Mesenchymal stem cell (in vitro differentiated cells and primary cell): ENCODE measurements at regions not wholly inside any gene's neighbourhood (a gene's known extent, or its start where the extent isn't known, plus 50 kb on each side); places are given as distances from the start of the nearest gene placed in this dataset.
A peak's percentile ranks its signal among the peaks of the same experiment; 100 is the strongest.

Experiments used
- DNase-seq: peaks from one replicate; pipeline ENCODE4 v3.0.0-alpha.2; 2013
- H2AFZ ChIP-seq: one replicate; pipeline ENCODE4 v1.6.1; 2013; ENCODE audit warnings: low read depth, mild to moderate bottlenecking, control low read depth, inconsistent platforms, low read length, moderate library complexity
- H2AK5ac ChIP-seq: 2 replicates; pipeline ENCODE4 v1.6.1; 2013; ENCODE audit warnings: low read length, moderate library complexity, mild to moderate bottlenecking, inconsistent platforms; ENCODE audit not compliant: severe bottlenecking
- H2BK120ac ChIP-seq: one replicate; pipeline ENCODE4 v1.6.1; 2013; ENCODE audit warnings: low read depth, mild to moderate bottlenecking, inconsistent platforms, low read length, moderate library complexity
- H2BK12ac ChIP-seq, 2 experiments: one replicate each; pipeline ENCODE4 v1.6.1; 2013; ENCODE audit warnings: inconsistent platforms in 2 of 2, low read length in 2 of 2, mild to moderate bottlenecking in 2 of 2, moderate library complexity in 2 of 2, control low read depth in 1 of 2
- H2BK15ac ChIP-seq: one replicate; pipeline ENCODE4 v1.6.1; 2013; ENCODE audit warnings: mild to moderate bottlenecking, low read depth, inconsistent platforms; ENCODE audit not compliant: poor library complexity, severe bottlenecking
- H2BK5ac ChIP-seq: 2 replicates; pipeline ENCODE4 v1.6.1; 2013; ENCODE audit warnings: low read depth, mild to moderate bottlenecking, low read length, control low read depth, inconsistent platforms; ENCODE audit not compliant: poor library complexity, severe bottlenecking
- H3K14ac ChIP-seq, 2 experiments: one replicate each; pipeline ENCODE4 v1.6.1; 2013; ENCODE audit warnings: inconsistent platforms in 2 of 2, low read length in 2 of 2, control low read depth in 1 of 2, mild to moderate bottlenecking in 1 of 2, moderate library complexity in 1 of 2
- H3K18ac ChIP-seq, 2 experiments: one replicate each; pipeline ENCODE4 v1.6.1; 2013; ENCODE audit warnings: inconsistent platforms in 2 of 2, low read length in 2 of 2, control low read depth in 1 of 2, low read depth in 1 of 2, mild to moderate bottlenecking in 1 of 2
- H3K23ac ChIP-seq, 2 experiments: one replicate each; pipeline ENCODE4 v1.6.1; 2013; ENCODE audit warnings: inconsistent platforms in 2 of 2, low read length in 2 of 2, mild to moderate bottlenecking in 2 of 2, moderate library complexity in 2 of 2, control low read depth in 1 of 2
- H3K27ac ChIP-seq: 2 replicates; pipeline ENCODE4 v1.5.1; 2013; ENCODE audit warnings: mild to moderate bottlenecking, moderate library complexity, low read length, control low read depth, inconsistent platforms; ENCODE audit not compliant: poor library complexity, severe bottlenecking
- H3K27me3 ChIP-seq, 2 experiments: 2 replicates each; pipeline versions ENCODE4 v1.6.1 to v1.7.0; 2013; ENCODE audit warnings: low read length in 2 of 2, mild to moderate bottlenecking in 2 of 2, moderate library complexity in 2 of 2, control low read depth in 1 of 2, inconsistent platforms in 1 of 2; ENCODE audit not compliant: control insufficient read depth in 1 of 2, insufficient read depth in 1 of 2
- H3K36me3 ChIP-seq, 2 experiments: 2 replicates each; pipeline versions ENCODE4 v1.6.1 to v1.7.0; 2013; ENCODE audit warnings: low read length in 2 of 2, control low read depth in 1 of 2, inconsistent platforms in 1 of 2, low read depth in 1 of 2, mild to moderate bottlenecking in 1 of 2; ENCODE audit not compliant: insufficient read depth in 2 of 2, control insufficient read depth in 1 of 2
- H3K4ac ChIP-seq, 2 experiments: one replicate each; pipeline ENCODE4 v1.6.1; 2013; ENCODE audit warnings: inconsistent platforms in 2 of 2, low read length in 2 of 2, mild to moderate bottlenecking in 2 of 2, moderate library complexity in 2 of 2, control low read depth in 1 of 2, low read depth in 1 of 2
- H3K4me1 ChIP-seq: 2 replicates; pipeline ENCODE4 v1.6.1; 2013; ENCODE audit warnings: low read depth, low read length, control low read depth; ENCODE audit not compliant: control insufficient read depth, insufficient read depth
- H3K4me2 ChIP-seq: 2 replicates; pipeline ENCODE4 v1.6.1; 2013; ENCODE audit warnings: low read length, mild to moderate bottlenecking, inconsistent platforms; ENCODE audit not compliant: poor library complexity, severe bottlenecking
- H3K4me3 ChIP-seq, 2 experiments: 2 replicates each; pipeline versions ENCODE4 v1.5.1 to v1.7.0; 2013; ENCODE audit warnings: low read length in 2 of 2, mild to moderate bottlenecking in 2 of 2, control low read depth in 1 of 2, low read depth in 1 of 2; ENCODE audit not compliant: insufficient read depth in 1 of 2
- H3K79me1 ChIP-seq: replicated peaks from 2 replicates; pipeline ENCODE4 v1.6.1; 2013; ENCODE audit warnings: mild to moderate bottlenecking, control low read depth, low read length, inconsistent platforms; ENCODE audit not compliant: poor library complexity, severe bottlenecking
- H3K9ac ChIP-seq: 2 replicates; pipeline ENCODE4 v1.7.0; 2013; ENCODE audit warnings: mild to moderate bottlenecking, low read length, moderate library complexity
- H3K9me3 ChIP-seq: 2 replicates; pipeline ENCODE4 v1.7.0; 2013; ENCODE audit warnings: mild to moderate bottlenecking, low read length; ENCODE audit not compliant: control insufficient read depth
- H4K8ac ChIP-seq: one replicate; pipeline ENCODE4 v1.6.1; 2013; ENCODE audit warnings: inconsistent platforms, mild to moderate bottlenecking, low read length, moderate library complexity
- H4K91ac ChIP-seq: one replicate; pipeline ENCODE4 v1.6.1; 2013; ENCODE audit warnings: mild to moderate bottlenecking, low read length, inconsistent platforms
- WGBS: methylation state at CpG from one replicate; pipeline ENCODE4 v1.1.7; 2013; ENCODE audit warnings: mixed read lengths; 5-methylcytosine and 5-hydroxymethylcytosine counted together

GRCh38 chr9:88657893-88658292 is 122.9 kb downstream of the NXNL2 start:
- no peak overlapping the region for H3K4me2 ChIP-seq
- H3K4me3 ChIP-seq: no peak overlapping the region
- no peak overlapping the region for H2AK5ac ChIP-seq
- no peak overlapping the region for H3K23ac ChIP-seq
- 0% methylated on average over 2 of the region's 2 CpGs for WGBS
- peak overlapping the region; percentile 55 for H3K9ac ChIP-seq
- H3K27me3 ChIP-seq: no peaks in the 10 kb centered on the region
- peak overlapping the region in 1 of 2 experiments; percentile 39 for H2BK12ac ChIP-seq
- H3K9me3 ChIP-seq: no peaks in the 10 kb centered on the region
- H3K4ac ChIP-seq: no peak overlapping the region
- no peak overlapping the region for H2AFZ ChIP-seq
- H3K36me3 ChIP-seq: no peaks in the 10 kb centered on the region
- H3K79me1 ChIP-seq: no peaks in the 10 kb centered on the region
- H3K14ac ChIP-seq: no peak overlapping the region
- H4K8ac ChIP-seq: no peak overlapping the region
- no peak overlapping the region for H2BK15ac ChIP-seq
- no peak overlapping the region for H3K27ac ChIP-seq
- no peak overlapping the region for H4K91ac ChIP-seq
- DNase-seq: peak; percentile 42
- H2BK5ac ChIP-seq: no peak overlapping the region
- peak overlapping the region; percentile 5 for H2BK120ac ChIP-seq
- no peaks in the 10 kb centered on the region for H3K4me1 ChIP-seq
- no peak overlapping the region for H3K18ac ChIP-seq

GRCh38 chr9:88658311-88658822 is 123.4 kb downstream of the NXNL2 start:
- peak overlapping the region; percentile 19 for H2BK120ac ChIP-seq
- H2BK12ac ChIP-seq: peak overlapping the region in 1 of 2 experiments; percentile 77
- no peak overlapping the region for H3K14ac ChIP-seq
- H3K4ac ChIP-seq: peak overlapping the region in 1 of 2 experiments; percentile 64
- peak; percentile 30 for DNase-seq
- H4K8ac ChIP-seq: peak overlapping the region; percentile 15
- no peak overlapping the region for H2AFZ ChIP-seq
- H2BK5ac ChIP-seq: no peak overlapping the region
- 75% methylated on average over 7 of the region's 7 CpGs for whole genome bisulfite sequencing
- H3K27ac ChIP-seq: no peak overlapping the region
- H3K27me3 ChIP-seq: no peaks in the 10 kb centered on the region
- H4K91ac ChIP-seq: no peak overlapping the region
- peak overlapping the region; percentile 80 for H2BK15ac ChIP-seq
- no peak overlapping the region for H2AK5ac ChIP-seq
- H3K79me1 ChIP-seq: no peaks in the 10 kb centered on the region
- H3K4me2 ChIP-seq: no peak overlapping the region
- H3K9ac ChIP-seq: peak overlapping the region; percentile 55
- H3K23ac ChIP-seq: no peak overlapping the region
- H3K4me1 ChIP-seq: no peaks in the 10 kb centered on the region
- H3K36me3 ChIP-seq: no peaks in the 10 kb centered on the region
- peak overlapping the region in 1 of 2 experiments; percentile 43 for H3K18ac ChIP-seq
- H3K9me3 ChIP-seq: no peaks in the 10 kb centered on the region
- no peak overlapping the region for H3K4me3 ChIP-seq

GRCh38 chr9:88659126-88659525 is 124.1 kb downstream of the NXNL2 start:
- H3K36me3 ChIP-seq: no peaks in the 10 kb centered on the region
- H3K4me2 ChIP-seq: no peak overlapping the region
- no peak overlapping the region for H4K91ac ChIP-seq
- H2AK5ac ChIP-seq: no peak overlapping the region
- 100% methylated on average over 2 of the region's 2 CpGs for WGBS
- no peaks in the 10 kb centered on the region for H3K4me1 ChIP-seq
- H3K23ac ChIP-seq: no peak overlapping the region
- no peak overlapping the region for H2BK12ac ChIP-seq
- H3K14ac ChIP-seq: no peak overlapping the region
- H3K4me3 ChIP-seq: no peak overlapping the region
- H3K27me3 ChIP-seq: no peaks in the 10 kb centered on the region
- no peak overlapping the region for H3K18ac ChIP-seq
- H3K9me3 ChIP-seq: peaks cover 1% of the 10 kb centered on the region
- H2AFZ ChIP-seq: no peak overlapping the region
- no peak overlapping the region for H4K8ac ChIP-seq
- H3K9ac ChIP-seq: no peak overlapping the region
- H2BK15ac ChIP-seq: no peak overlapping the region
- no peaks in the 10 kb centered on the region for H3K79me1 ChIP-seq
- H3K4ac ChIP-seq: no peak overlapping the region
- no peak overlapping the region for H2BK120ac ChIP-seq
- H3K27ac ChIP-seq: no peak overlapping the region
- no peak for DNase-seq
- no peak overlapping the region for H2BK5ac ChIP-seq

- Histone ChIP-seq H3K4ac (no peak overlapping the region), H3K4me1 (no peaks in the 10 kb centered on the region), H3K9ac (no peak overlapping the region), H3K36me3 (no peaks in the 10 kb centered on the region), H2AFZ (no peak overlapping the region), H3K4me3 (no peak overlapping the region), H3K79me1 (no peaks in the 10 kb centered on the region), H4K8ac (no peak overlapping the region), H3K9me3 (peaks cover 5% of the 10 kb centered on the region), H3K14ac (no peak overlapping the region), H2BK120ac (no peak overlapping the region), H3K4me2 (no peak overlapping the region), H2BK12ac (no peak overlapping the region), H3K23ac (no peak overlapping the region), H3K27ac (no peak overlapping the region), H3K27me3 (no peaks in the 10 kb centered on the region), H4K91ac (no peak overlapping the region), H2AK5ac (no peak overlapping the region), H2BK15ac (no peak overlapping the region), H2BK5ac (no peak overlapping the region), H3K18ac (peak overlapping the region in 1 of 2 experiments; percentile 57)
- DNase-seq: peak; percentile 51
- 35% methylated on average over 1 of the region's 1 CpG for WGBS
Observed at GRCh38 chr9:88660611-88661010, 125.6 kb downstream of the NXNL2 start.
